Peyer's patch (tissue), 4 donors: ENCODE measurements at regions not wholly inside any gene's neighbourhood (a gene's known extent, or its start where the extent isn't known, plus 50 kb on each side); places are given as distances from the start of the nearest gene placed in this dataset.

Source experiments
- DNase-seq, 3 donors: peaks; one replicate each; pipeline ENCODE4 v3.0.0-alpha.2; 2017 to 2019
- H3K27ac ChIP-seq, 4 donors: fragments of 200-600 bp; sonication (generic); one replicate each; pipeline ENCODE4 v1.5.1; 2016 to 2019
- H3K27me3 ChIP-seq, 2 donors: fragments of 200-600 bp; sonication (generic); one replicate each; pipeline ENCODE4 v1.5.1; 2019
- H3K36me3 ChIP-seq, 3 donors: fragments of 200-600 bp; sonication (generic); one replicate each; pipeline ENCODE4 v1.5.1; 2016 to 2019
- H3K4me1 ChIP-seq, 4 donors: fragments of 200-600 bp; sonication (generic); one replicate each; pipeline ENCODE4 v1.5.1; 2016 to 2019
- H3K4me3 ChIP-seq, 4 donors: fragments of 200-600 bp; sonication (generic); 1 replicate in 3 of 4; 2 replicates in 1 of 4; pipeline ENCODE4 v1.5.1; 2016 to 2019; ENCODE audit warnings: mild to moderate bottlenecking in 1 of 4
- H3K9me3 ChIP-seq, 4 donors: fragments of 200-600 bp; sonication (generic); one replicate each; pipeline ENCODE4 v1.5.1; 2016 to 2019; ENCODE audit warnings: mild to moderate bottlenecking in 1 of 4
- CTCF ChIP-seq, 6 experiments: fragments of 450-650 bp in 4 of 6; fragments of 200-600 bp in 2 of 6; sonication (generic) in 1 of 6; IDR thresholded peaks; one replicate each; pipeline ENCODE4 v1.5.1; 2017 to 2019; ENCODE audit warnings: antibody characterized with exemption in 6 of 6, mild to moderate bottlenecking in 3 of 6, moderate library complexity in 1 of 6
- POLR2A ChIP-seq, 2 donors: fragments of 450-650 bp; IDR thresholded peaks; one replicate each; pipeline ENCODE4 v1.5.1; 2017; ENCODE audit warnings: antibody characterized with exemption in 2 of 2, mild to moderate bottlenecking in 2 of 2, moderate library complexity in 2 of 2
- small RNA-seq, 2 donors: library from RNA; depleted of rRNA; stranded (forward); fragments of <200 nt; gene quantifications; one replicate each; pipeline ENCODE3, GENCODE V24; 2016

- Histone ChIP-seq H3K4me3 (no peak overlapping the region), H3K27ac (no peak overlapping the region), H3K4me1 (no peaks in the 10 kb centered on the region), H3K27me3 (no peaks in the 10 kb centered on the region), H3K36me3 (no peaks in the 10 kb centered on the region), H3K9me3 (no peaks in the 10 kb centered on the region)
- no peak for TF ChIP-seq POLR2A (IDR thresholded peaks at IDR 0.05)
- TF ChIP-seq CTCF (IDR thresholded peaks at IDR 0.05), result no peak
- no peak for DNase-seq
Measured at GRCh38 chr7:120215654-120216053, 57.3 kb upstream of the KCND2 start.

- Histone ChIP-seq H3K4me1 (no peaks in the 10 kb centered on the region), H3K27ac (no peak overlapping the region), H3K27me3 (no peaks in the 10 kb centered on the region), H3K9me3 (no peaks in the 10 kb centered on the region), H3K4me3 (no peak overlapping the region), H3K36me3 (no peaks in the 10 kb centered on the region)
- DNase-seq, result no peak
- no peak for TF ChIP-seq CTCF (IDR thresholded peaks at IDR 0.05)
- TF ChIP-seq POLR2A (IDR thresholded peaks at IDR 0.05), result no peak
Measured at GRCh38 chr7:120216947-120217346, 56.0 kb upstream of the KCND2 start.

- TF ChIP-seq CTCF (IDR thresholded peaks at IDR 0.05) (no peak), POLR2A (IDR thresholded peaks at IDR 0.05) (no peak)
- Histone ChIP-seq H3K4me3 (no peak overlapping the region), H3K36me3 (no peaks in the 10 kb centered on the region), H3K4me1 (no peaks in the 10 kb centered on the region), H3K27me3 (no peaks in the 10 kb centered on the region), H3K9me3 (no peaks in the 10 kb centered on the region), H3K27ac (no peak overlapping the region)
- DNase-seq, result peak in 1 of 3 donors; percentile 49
Measured at GRCh38 chr7:120218712-120219111, 54.3 kb upstream of the KCND2 start.

DNA sequence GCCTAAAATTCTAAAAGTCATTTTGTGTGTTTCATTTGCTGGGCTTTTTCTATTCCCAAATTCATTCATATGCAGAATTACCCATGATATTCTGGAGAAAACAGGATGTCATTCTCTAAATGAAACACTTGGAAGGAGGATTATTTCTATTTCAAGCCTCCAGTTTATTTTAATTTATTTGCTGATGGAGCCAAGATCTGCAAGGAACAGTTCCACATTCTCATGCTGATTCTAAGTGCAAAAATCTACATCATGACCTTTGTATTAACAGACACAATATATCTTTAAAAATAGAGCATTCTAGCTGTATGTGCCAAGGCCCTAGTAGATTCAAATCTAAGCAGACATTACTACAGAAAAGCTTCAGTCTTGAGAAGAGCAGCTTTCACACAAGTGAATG is 51.3 kb upstream of the KCND2 start:
- TF ChIP-seq CTCF (IDR thresholded peaks at IDR 0.05), result no peak
- Histone ChIP-seq H3K4me3 (no peak overlapping the region), H3K4me1 (no peaks in the 10 kb centered on the region), H3K36me3 (no peaks in the 10 kb centered on the region), H3K27me3 (no peaks in the 10 kb centered on the region), H3K9me3 (no peaks in the 10 kb centered on the region), H3K27ac (no peak overlapping the region)
- no peak for DNase-seq

Small RNAs in the stretch of these regions (small RNA-seq; reads per million reads assigned to genes)
- 0 reads per million in 2 donors for gene RNU1-29P
